AG10803 (cell line): ENCODE measurements at regions not wholly inside any gene's neighbourhood (a gene's known extent, or its start where the extent isn't known, plus 50 kb on each side); places are given as distances from the start of the nearest gene placed in this dataset.

Experiments used
- DNase-seq: peaks from one replicate; pipeline ENCODE4 v3.0.0; 2010; ENCODE audit warnings: low read depth
- H3K4me3 ChIP-seq: 2 replicates; pipeline ENCODE4 v1.5.1; 2011; ENCODE audit warnings: mild to moderate bottlenecking, low read length, control low read depth
- CTCF ChIP-seq: conservative IDR thresholded peaks from 2 replicates; pipeline ENCODE4 v1.5.1; 2011; ENCODE audit warnings: mild to moderate bottlenecking, low read length, control low read depth, inconsistent platforms

GRCh38 chr6:76453270-76453669, 380.8 kb upstream of the IMPG1 start:
- DNase-seq = no peak
- TF ChIP-seq CTCF = no peak
- no peak overlapping the region for H3K4me3 ChIP-seq

DNA sequence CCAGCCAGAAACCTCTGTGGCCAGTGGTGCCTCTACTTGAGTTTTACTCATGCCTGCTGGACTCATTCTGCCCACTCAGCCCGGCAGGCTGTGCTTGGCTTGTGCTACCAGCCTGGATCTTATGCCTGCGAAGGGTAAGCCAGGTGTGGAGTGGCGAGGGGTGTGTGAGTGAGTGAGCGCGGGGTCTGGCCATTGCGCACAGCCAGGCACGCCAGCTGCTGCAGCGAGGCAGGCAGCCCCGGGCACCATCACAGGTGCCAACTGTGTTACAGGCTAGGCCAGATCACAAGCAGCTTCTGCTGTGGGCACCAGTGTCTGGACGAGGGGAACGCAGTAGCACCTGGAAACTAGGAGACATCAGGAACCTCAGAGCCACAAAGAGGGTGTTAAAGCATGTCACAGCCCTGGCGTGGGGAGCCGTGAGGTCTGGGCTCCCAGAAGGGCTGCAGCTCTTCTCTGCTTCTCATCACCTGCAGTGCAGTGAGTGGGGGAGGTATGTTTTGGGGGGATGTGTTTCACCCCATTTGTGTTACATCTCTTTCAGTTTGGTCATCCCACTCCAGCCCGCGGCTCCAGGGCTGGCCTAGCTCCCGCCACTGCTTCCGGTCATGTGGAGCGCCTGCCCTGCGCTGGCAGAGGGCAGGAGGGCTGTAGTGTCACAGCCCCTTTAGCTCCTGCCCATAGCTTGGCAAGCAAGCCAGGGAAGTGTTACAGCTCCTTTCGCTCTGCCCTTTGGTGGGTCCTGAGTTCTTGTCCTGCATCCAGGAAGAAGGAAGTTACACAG, 379.7 kb upstream of the IMPG1 start:
- H3K4me3 ChIP-seq = no peak overlapping the region
- DNase-seq = no peak
- no peak for TF ChIP-seq CTCF

DNA sequence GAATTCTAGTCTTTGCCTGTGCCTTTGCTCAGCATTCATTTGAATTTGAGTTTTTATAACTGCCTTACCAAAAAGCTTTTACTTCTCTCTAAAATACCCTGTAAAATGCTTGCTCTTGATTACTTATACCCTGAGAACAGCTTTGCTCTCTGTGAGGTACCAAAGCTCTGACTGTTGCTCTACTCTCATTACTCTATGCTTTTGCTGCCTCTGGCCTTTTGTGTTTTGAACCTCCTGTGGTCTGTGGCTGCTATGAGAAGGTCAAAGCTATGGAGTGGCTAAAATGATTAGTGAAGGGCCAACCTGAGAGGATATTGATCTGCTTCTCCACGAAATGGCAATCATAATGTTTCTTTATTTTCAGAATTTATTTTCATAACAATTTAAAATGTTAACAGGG, 375.6 kb upstream of the IMPG1 start:
- no peak for DNase-seq
- no peak for TF ChIP-seq CTCF
- H3K4me3 ChIP-seq = no peak overlapping the region

- no peak for TF ChIP-seq CTCF
Measured at GRCh38 chr6:76441875-76442274, 369.4 kb upstream of the IMPG1 start.

DNA sequence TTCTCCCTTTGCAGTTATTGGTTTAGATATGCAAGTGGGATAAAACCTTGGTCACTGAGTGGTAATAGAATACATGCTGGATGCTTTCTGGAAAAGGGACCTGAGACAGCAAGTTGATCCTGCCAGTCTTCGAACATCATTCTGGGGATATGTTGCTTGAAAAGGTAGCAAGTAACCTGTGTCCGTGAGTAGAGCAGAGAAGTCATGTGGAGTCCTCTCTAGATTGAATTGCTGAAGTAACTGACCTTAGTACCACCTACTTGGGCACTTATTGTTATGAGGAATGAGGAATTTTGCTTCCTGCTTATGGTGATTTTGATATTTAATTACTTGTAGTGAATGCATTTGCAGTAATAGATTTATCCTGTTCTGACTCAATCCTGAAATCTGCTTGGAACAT, 367.3 kb upstream of the IMPG1 start:
- no peak for DNase-seq
- no peak overlapping the region for H3K4me3 ChIP-seq
- no peak for TF ChIP-seq CTCF

More at GRCh38 chr6:76441875-76442274, 369.4 kb upstream of the IMPG1 start:
- no peak overlapping the region for H3K4me3 ChIP-seq
- DNase-seq = no peak

- TF ChIP-seq CTCF = no peak
- DNase-seq = no peak
- H3K4me3 ChIP-seq = no peak overlapping the region
Measured at GRCh38 chr6:76438768-76439167, 366.3 kb upstream of the IMPG1 start.

GRCh38 chr6:76435174-76435573, 362.7 kb upstream of the IMPG1 start:
- H3K4me3 ChIP-seq = no peak overlapping the region
- TF ChIP-seq CTCF = no peak
- no peak for DNase-seq
